ENCODE measurements at regions not wholly inside any gene's neighbourhood (a gene's known extent, or its start where the extent isn't known, plus 50 kb on each side); places are given as distances from the start of the nearest gene placed in this dataset.

- H3K27me3 ChIP-seq (replicated peaks in 1 of 4; ENCODE audit: control insufficient read depth in 3 of 4, extremely low read depth in 1 of 4, insufficient read depth in 3 of 4, low read length in 3 of 4), result no peaks in the 10 kb centered on the region
- no peaks in the 10 kb centered on the region for H4K20me1 ChIP-seq (replicated peaks in 1 of 2; ENCODE audit: control insufficient read depth in 1 of 2, insufficient read depth in 2 of 2, low read length in 2 of 2)
- no peaks in the 10 kb centered on the region for H3K79me1 ChIP-seq (ENCODE audit: low read depth, low read length)
- H2BK15ac ChIP-seq (ENCODE audit: low read length), result no peak overlapping the region
- no peak overlapping the region for H2BK12ac ChIP-seq (ENCODE audit: low read depth, low read length)
- 0 out of 2 replicates have a peak overlapping the region, but pooled peaks have one; percentile 35 for H2AFZ ChIP-seq (ENCODE audit: low read length)
- no peaks in the 10 kb centered on the region for H3K79me2 ChIP-seq (ENCODE audit: control insufficient read depth in 1 of 2, insufficient read depth in 2 of 2, low read length in 2 of 2)
- H4K5ac ChIP-seq (ENCODE audit: insufficient read length, low read depth, low read length), result no peak overlapping the region
- no peak overlapping the region for H3K4me3 ChIP-seq (ENCODE audit: extremely low read depth in 1 of 4, insufficient read depth in 2 of 4, low read depth in 3 of 4, low read length in 4 of 4)
- POLR2A ChIA-PET (ENCODE audit: partially characterized antibody), result no interaction called here
- no peak overlapping the region for H3K9ac ChIP-seq (replicated peaks in 1 of 4; ENCODE audit: extremely low read depth in 1 of 4, low read depth in 3 of 4, low read length in 3 of 4)
- H3K23me2 ChIP-seq (ENCODE audit: low read depth, low read length), result no peaks in the 10 kb centered on the region
- DNase-seq (ENCODE audit: low read depth in 1 of 2, low spot score in 2 of 2) (no peak), FAIRE-seq (no peak)
- H3K4ac ChIP-seq (replicated peaks; ENCODE audit: insufficient read length, low read depth, low read length), result no peak overlapping the region
- H4K8ac ChIP-seq (ENCODE audit: extremely low read depth, insufficient read depth, low read length), result no peak overlapping the region
- no peak overlapping the region for H2AK5ac ChIP-seq (ENCODE audit: low read depth, low read length)
- H3K23ac ChIP-seq (ENCODE audit: insufficient read length), result no peak overlapping the region
- H4K91ac ChIP-seq (replicated peaks; ENCODE audit: insufficient read length, low read length), result no peak overlapping the region
- no peak overlapping the region for H3K18ac ChIP-seq (ENCODE audit: extremely low read depth, low read length)
- no peak overlapping the region for H2BK120ac ChIP-seq (replicated peaks; ENCODE audit: low read depth, low read length)
- H3K27ac ChIP-seq (ENCODE audit: low read depth, low read length), result no peak overlapping the region
- H2BK20ac ChIP-seq (ENCODE audit: low read length), result no peak overlapping the region
- no peak overlapping the region for H2BK5ac ChIP-seq (ENCODE audit: low read depth, low read length)
- no peaks in the 10 kb centered on the region for H3K36me3 ChIP-seq (ENCODE audit: control insufficient read depth in 2 of 4, insufficient read depth in 4 of 4, low read length in 3 of 4)
- H3K4me1 ChIP-seq (replicated peaks in 1 of 4; ENCODE audit: control insufficient read depth in 3 of 4, insufficient read depth in 4 of 4, low read length in 3 of 4), result no peaks in the 10 kb centered on the region
- no peaks in the 10 kb centered on the region for H3K9me3 ChIP-seq (ENCODE audit: insufficient read depth in 2 of 2, low read depth in 1 of 2, low read length in 1 of 2)
- TF ChIP-seq RAD21 (IDR thresholded peaks at IDR 0.05 in 1 of 2, conservative IDR thresholded peaks at IDR 0.05 in 1 of 2; ENCODE audit: low read depth in 2 of 2, low read length in 2 of 2), result peak; percentile 78 to 79
- TF ChIP-seq CTCF (IDR thresholded peaks at IDR 0.05; ENCODE audit: control extremely low read depth in 1 of 3, insufficient read depth in 1 of 3, low read depth in 1 of 3, low read length in 3 of 3), result peak in 2 of 3 experiments; percentile 46 to 55; a peak in 2 of 4 replicates
- no peak for TF ChIP-seq EP300 (IDR thresholded peaks at IDR 0.05; ENCODE audit: borderline replicate concordance in 1 of 2, low read depth in 2 of 2, low read length in 2 of 2)
- CTCF ChIA-PET (ENCODE audit: partially characterized antibody), result interaction anchor here (0.6 to 3.8 kb wide), 39 partner anchors 9 to 1298 kb away, joined by 3 to 33 read pairs (median 4); no protein-coding TSS in a partner anchor
- H3K14ac ChIP-seq (ENCODE audit: insufficient read length), result no peak overlapping the region
- WGBS, 2 experiments (ENCODE audit: extremely low coverage in 1 of 2, insufficient coverage in 1 of 2, insufficient read length in 1 of 2, insufficient replicate concordance in 2 of 2, low coverage in 1 of 2, low lambda C conversion rate in 2 of 2, missing lambda C conversion rate in 1 of 2), result 72% methylated on average over 4 of the region's 4 CpGs; no CpG with 5 or more reads in 1 of the 2 experiments
- H3K56ac ChIP-seq (replicated peaks; ENCODE audit: insufficient read length, low read depth, low read length), result no peak overlapping the region
- H3K4me2 ChIP-seq (ENCODE audit: insufficient read depth in 1 of 2, low read depth in 2 of 2, low read length in 2 of 2), result no peak overlapping the region
These were observed 69.7 kb upstream of the USP24 start for GRCh38 chr1:55284856-55285255.
